ENCODE measurements at regions not wholly inside any gene's neighbourhood (a gene's known extent, or its start where the extent isn't known, plus 50 kb on each side); places are given as distances from the start of the nearest gene placed in this dataset.

DNA sequence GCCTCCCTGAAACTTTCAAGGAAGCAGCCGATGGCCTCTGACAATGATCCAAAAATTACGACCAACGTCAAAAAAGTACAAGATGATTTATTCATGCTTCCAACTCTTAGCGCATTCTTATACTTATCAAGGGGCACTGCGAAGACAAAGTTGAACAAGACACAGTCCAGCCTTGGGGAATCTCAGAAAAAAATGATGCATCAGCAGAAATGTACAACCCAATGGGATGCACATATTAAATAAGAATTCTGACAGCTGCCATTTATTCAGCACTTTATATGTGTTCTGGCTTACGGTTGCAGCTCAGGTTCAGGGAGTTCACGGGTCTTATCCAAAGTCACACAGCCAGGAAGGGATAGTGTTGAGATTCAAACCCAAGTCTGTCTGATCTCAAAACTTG is 96.0 kb upstream of the CPLX2 start:
- Histone ChIP-seq H3K36me3 (ENCODE audit: control insufficient read depth in 2 of 2, insufficient read depth in 2 of 2, low read length in 1 of 2) (no peaks in the 10 kb centered on the region), H3K79me2 (ENCODE audit: control insufficient read depth, insufficient read depth, low read length) (no peaks in the 10 kb centered on the region), H2AFZ (ENCODE audit: control insufficient read depth, low read depth, low read length) (no peak overlapping the region), H3K9me3 (replicated peaks; ENCODE audit: control insufficient read depth, insufficient read depth, low read length) (no peaks in the 10 kb centered on the region), H3K4me2 (ENCODE audit: control insufficient read depth, insufficient read depth) (no peak overlapping the region), H3K9ac (ENCODE audit: control insufficient read depth, insufficient read depth, low read length) (no peak overlapping the region), H3K4me3 (no peak overlapping the region), H3K27me3 (replicated peaks in 1 of 2; ENCODE audit: control insufficient read depth in 2 of 2, insufficient read depth in 2 of 2, low read length in 1 of 2) (no peaks in the 10 kb centered on the region; a peak in 1 of 4 replicates), H3K4me1 (ENCODE audit: control insufficient read depth, insufficient read depth, low read length) (no peaks in the 10 kb centered on the region), H3K27ac (ENCODE audit: control insufficient read depth, insufficient read depth) (no peak overlapping the region), H4K20me1 (ENCODE audit: control insufficient read depth, insufficient read depth) (no peaks in the 10 kb centered on the region)
- RAD21 ChIA-PET (ENCODE audit: unreplicated experiment): no interaction called here
- BruUV-seq (replicated peaks): no TSS peak
- WGBS (ENCODE audit: insufficient coverage, insufficient replicate concordance, low lambda C conversion rate, missing lambda C conversion rate): 57% methylated on average over 7 of the region's 7 CpGs
- FAIRE-seq (no peak), DNase-seq (ENCODE audit: low read depth, low spot score) (no peak), ATAC-seq (no peak)
- TF ChIP-seq SREBF2 (IDR thresholded peaks at IDR 0.05; ENCODE audit: low read length): no peak
- SMC1A ChIA-PET (ENCODE audit: uncharacterized antibody, unreplicated experiment): no interaction called here
- in situ Hi-C loops (cut with MboI) (no loop called here), intact Hi-C loops (cut with micrococcal nuclease; ENCODE audit: unreplicated experiment) (no loop called here)
- CTCF ChIA-PET: no interaction called here
- POLR2A ChIA-PET: no interaction called here

DNA sequence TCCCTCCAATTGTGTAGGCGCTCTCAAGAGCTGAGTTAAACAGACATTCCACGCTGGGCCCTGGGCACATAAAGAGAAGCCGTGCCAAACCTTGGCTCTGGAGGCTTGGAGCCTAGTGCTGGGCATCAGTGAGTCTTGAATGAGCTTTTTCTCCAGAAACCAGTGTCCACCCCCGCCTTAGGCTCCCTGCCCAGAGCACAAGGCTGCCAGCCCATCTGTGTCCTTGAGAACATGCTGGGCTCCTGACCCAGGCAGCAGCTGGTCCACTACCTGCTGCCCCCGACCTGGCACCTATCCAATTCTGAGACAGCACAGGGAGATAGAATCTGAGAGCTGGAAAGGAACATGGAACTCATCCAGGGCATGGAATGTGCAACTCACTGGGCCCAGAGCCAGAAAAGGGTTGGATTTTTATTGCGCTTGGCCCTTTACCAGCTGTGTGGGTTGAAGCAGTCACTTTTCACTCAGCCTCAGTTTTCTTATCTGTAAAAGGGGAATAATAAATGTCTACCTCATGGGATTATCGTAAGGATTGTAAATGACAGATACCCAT is 92.4 kb upstream of the CPLX2 start:
- Histone ChIP-seq H3K79me2 (ENCODE audit: control insufficient read depth, insufficient read depth, low read length) (no peaks in the 10 kb centered on the region), H3K4me2 (ENCODE audit: control insufficient read depth, insufficient read depth) (no peak overlapping the region), H3K27me3 (replicated peaks in 1 of 2; ENCODE audit: control insufficient read depth in 2 of 2, insufficient read depth in 2 of 2, low read length in 1 of 2) (peaks cover 0 to 1% of the 10 kb centered on the region in 2 experiments; a peak in 1 of 4 replicates), H3K4me1 (ENCODE audit: control insufficient read depth, insufficient read depth, low read length) (no peaks in the 10 kb centered on the region), H3K4me3 (no peak overlapping the region), H3K36me3 (ENCODE audit: control insufficient read depth in 2 of 2, insufficient read depth in 2 of 2, low read length in 1 of 2) (no peaks in the 10 kb centered on the region), H3K27ac (ENCODE audit: control insufficient read depth, insufficient read depth) (no peak overlapping the region), H4K20me1 (ENCODE audit: control insufficient read depth, insufficient read depth) (no peaks in the 10 kb centered on the region), H3K9ac (ENCODE audit: control insufficient read depth, insufficient read depth, low read length) (no peak overlapping the region), H2AFZ (ENCODE audit: control insufficient read depth, low read depth, low read length) (no peak overlapping the region), H3K9me3 (replicated peaks; ENCODE audit: control insufficient read depth, insufficient read depth, low read length) (no peaks in the 10 kb centered on the region)
- intact Hi-C loops (cut with micrococcal nuclease; ENCODE audit: unreplicated experiment): no loop called here
- DNase-seq (ENCODE audit: low read depth, low spot score): no peak
- SMC1A ChIA-PET (ENCODE audit: uncharacterized antibody, unreplicated experiment): no interaction called here
- WGBS (ENCODE audit: insufficient coverage, insufficient replicate concordance, low lambda C conversion rate, missing lambda C conversion rate): 38% methylated on average over 7 of the region's 7 CpGs
- no peak for ATAC-seq
- POLR2A ChIA-PET: no interaction called here
- BruUV-seq (replicated peaks): no TSS peak
- no peak for FAIRE-seq
- no peak for TF ChIP-seq NR2F1 (conservative IDR thresholded peaks at IDR 0.05)
- in situ Hi-C loops (cut with MboI): no loop called here
- CTCF ChIA-PET: no interaction called here
- RAD21 ChIA-PET (ENCODE audit: unreplicated experiment): no interaction called here
